ENCODE measurements at regions not wholly inside any gene's neighbourhood (a gene's known extent, or its start where the extent isn't known, plus 50 kb on each side); places are given as distances from the start of the nearest gene placed in this dataset.

- no peaks in the 10 kb centered on the region for H3K4me1 Mint-ChIP-seq (ENCODE audit: low read depth)
- no peak for DNase-seq
- no peak overlapping the region for H3K4me3 Mint-ChIP-seq
- no peaks in the 10 kb centered on the region for H3K4me1 ChIP-seq (ENCODE audit: insufficient read depth, low read length)
- H3K27ac ChIP-seq (ENCODE audit: low read depth in 1 of 2, low read length in 2 of 2) = no peak overlapping the region
- H3K9me3 Mint-ChIP-seq = peaks cover 2% of the 10 kb centered on the region
- no peaks in the 10 kb centered on the region for H3K9me3 ChIP-seq (ENCODE audit: control insufficient read depth in 1 of 2, insufficient read depth in 1 of 2, low read length in 2 of 2)
- no peaks in the 10 kb centered on the region for H3K27me3 Mint-ChIP-seq
- POLR2A ChIA-PET = no interaction called here
- H3K27me3 ChIP-seq (ENCODE audit: control insufficient read depth in 1 of 2, insufficient read depth in 2 of 2, low read length in 2 of 2) = no peaks in the 10 kb centered on the region
- CTCF ChIA-PET = no interaction called here
- ATAC-seq (ENCODE audit: poor library complexity) = no peak
- no peak overlapping the region for H3K4me3 ChIP-seq (ENCODE audit: low read length)
- TF ChIP-seq, protein P1, sequence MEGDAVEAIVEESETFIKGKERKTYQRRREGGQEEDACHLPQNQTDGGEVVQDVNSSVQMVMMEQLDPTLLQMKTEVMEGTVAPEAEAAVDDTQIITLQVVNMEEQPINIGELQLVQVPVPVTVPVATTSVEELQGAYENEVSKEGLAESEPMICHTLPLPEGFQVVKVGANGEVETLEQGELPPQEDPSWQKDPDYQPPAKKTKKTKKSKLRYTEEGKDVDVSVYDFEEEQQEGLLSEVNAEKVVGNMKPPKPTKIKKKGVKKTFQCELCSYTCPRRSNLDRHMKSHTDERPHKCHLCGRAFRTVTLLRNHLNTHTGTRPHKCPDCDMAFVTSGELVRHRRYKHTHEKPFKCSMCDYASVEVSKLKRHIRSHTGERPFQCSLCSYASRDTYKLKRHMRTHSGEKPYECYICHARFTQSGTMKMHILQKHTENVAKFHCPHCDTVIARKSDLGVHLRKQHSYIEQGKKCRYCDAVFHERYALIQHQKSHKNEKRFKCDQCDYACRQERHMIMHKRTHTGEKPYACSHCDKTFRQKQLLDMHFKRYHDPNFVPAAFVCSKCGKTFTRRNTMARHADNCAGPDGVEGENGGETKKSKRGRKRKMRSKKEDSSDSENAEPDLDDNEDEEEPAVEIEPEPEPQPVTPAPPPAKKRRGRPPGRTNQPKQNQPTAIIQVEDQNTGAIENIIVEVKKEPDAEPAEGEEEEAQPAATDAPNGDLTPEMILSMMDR (IDR thresholded peaks at IDR 0.05) = no peak
- no peak overlapping the region for H3K27ac Mint-ChIP-seq
- intact Hi-C loops (cut with DNase I, micrococcal nuclease) = no loop called here
- H3K36me3 ChIP-seq (ENCODE audit: insufficient read depth, low read length) = no peaks in the 10 kb centered on the region
- H3K36me3 Mint-ChIP-seq (ENCODE audit: low read depth) = no peaks in the 10 kb centered on the region
Observed at GRCh38 chr7:46319841-46320240, 398.8 kb upstream of the IGFBP3 start.

- no peaks in the 10 kb centered on the region for H3K27me3 ChIP-seq (ENCODE audit: control insufficient read depth in 1 of 2, insufficient read depth in 2 of 2, low read length in 2 of 2)
- H3K27ac Mint-ChIP-seq = no peak overlapping the region
- TF ChIP-seq, protein P1 (IDR thresholded peaks at IDR 0.05) = no peak
- no peak overlapping the region for H3K4me3 ChIP-seq (ENCODE audit: low read length)
- no peak for DNase-seq
- no peak overlapping the region for H3K4me3 Mint-ChIP-seq
- intact Hi-C loops (cut with DNase I, micrococcal nuclease) = no loop called here
- H3K4me1 Mint-ChIP-seq (ENCODE audit: low read depth) = no peaks in the 10 kb centered on the region
- ChIA-PET CTCF (no interaction called here), POLR2A (no interaction called here)
- no peaks in the 10 kb centered on the region for H3K27me3 Mint-ChIP-seq
- no peaks in the 10 kb centered on the region for H3K36me3 ChIP-seq (ENCODE audit: insufficient read depth, low read length)
- no peaks in the 10 kb centered on the region for H3K4me1 ChIP-seq (ENCODE audit: insufficient read depth, low read length)
- H3K9me3 Mint-ChIP-seq = peaks cover 2% of the 10 kb centered on the region
- H3K36me3 Mint-ChIP-seq (ENCODE audit: low read depth) = no peaks in the 10 kb centered on the region
- H3K9me3 ChIP-seq (ENCODE audit: control insufficient read depth in 1 of 2, insufficient read depth in 1 of 2, low read length in 2 of 2) = no peaks in the 10 kb centered on the region
- H3K27ac ChIP-seq (ENCODE audit: low read depth in 1 of 2, low read length in 2 of 2) = no peak overlapping the region
- ATAC-seq (ENCODE audit: poor library complexity) = no peak
Observed at GRCh38 chr7:46318276-46318675, 397.2 kb upstream of the IGFBP3 start.

GRCh38 chr7:46317256-46317655 lies 396.2 kb upstream of the IGFBP3 start:
- ATAC-seq (ENCODE audit: poor library complexity) = no peak
- H3K4me1 ChIP-seq (ENCODE audit: insufficient read depth, low read length) = no peaks in the 10 kb centered on the region
- no peaks in the 10 kb centered on the region for H3K27me3 ChIP-seq (ENCODE audit: control insufficient read depth in 1 of 2, insufficient read depth in 2 of 2, low read length in 2 of 2)
- Mint-ChIP-seq H3K4me3 (no peak overlapping the region), H3K36me3 (ENCODE audit: low read depth) (no peaks in the 10 kb centered on the region), H3K27me3 (no peaks in the 10 kb centered on the region), H3K9me3 (peaks cover 2% of the 10 kb centered on the region), H3K4me1 (ENCODE audit: low read depth) (no peaks in the 10 kb centered on the region), H3K27ac (no peak overlapping the region)
- TF ChIP-seq, protein P1 (IDR thresholded peaks at IDR 0.05) = no peak
- no peaks in the 10 kb centered on the region for H3K36me3 ChIP-seq (ENCODE audit: insufficient read depth, low read length)
- H3K27ac ChIP-seq (ENCODE audit: low read depth in 1 of 2, low read length in 2 of 2) = no peak overlapping the region
- H3K9me3 ChIP-seq (ENCODE audit: control insufficient read depth in 1 of 2, insufficient read depth in 1 of 2, low read length in 2 of 2) = no peaks in the 10 kb centered on the region
- intact Hi-C loops (cut with DNase I, micrococcal nuclease) = no loop called here
- DNase-seq = no peak
- ChIA-PET CTCF (no interaction called here), POLR2A (no interaction called here)
- H3K4me3 ChIP-seq (ENCODE audit: low read length) = no peak overlapping the region

All from CD4-positive, alpha-beta T cell (primary cell).